Stimulated activated CD4-positive, alpha-beta T cell treated with anti-CD3 and anti-CD28 coated beads, Interleukin-2, amount 100 ng/mL, for 4 hours (primary cell): ENCODE measurements at regions not wholly inside any gene's neighbourhood (a gene's known extent, or its start where the extent isn't known, plus 50 kb on each side); places are given as distances from the start of the nearest gene placed in this dataset.
"Not testable (repeated sequence)": the region's sequence is repeated elsewhere in the genome, so short reads cannot be mapped to it uniquely, and the experiment has no call there.

Source experiments
- DNase-seq: peaks from one replicate; pipeline ENCODE4 v3.0.0-alpha.2; 2020; ENCODE audit warnings: low read depth

GRCh38 chr14:81955123-81955522, 421.5 kb upstream of the SEL1L start:
- DNase-seq = no peak

- DNase-seq = no peak
These were observed 427.1 kb upstream of the SEL1L start for GRCh38 chr14:81960781-81961180.

- no peak for DNase-seq
These were observed 430.2 kb upstream of the SEL1L start for GRCh38 chr14:81963846-81964245.

GRCh38 chr14:81970307-81970706, 436.7 kb upstream of the SEL1L start:
- no peak for DNase-seq

- DNase-seq = no peak
These were observed 438.3 kb upstream of the SEL1L start for GRCh38 chr14:81971911-81972310.

- DNase-seq = no peak
These were observed 438.9 kb upstream of the SEL1L start for GRCh38 chr14:81972601-81973000.

- no peak for DNase-seq
These were observed 440.9 kb upstream of the SEL1L start for GRCh38 chr14:81974543-81974942.

- no peak for DNase-seq
These were observed 447.1 kb upstream of the SEL1L start for GRCh38 chr14:81980601-81981306.

GRCh38 chr14:81981307-81981675, 447.6 kb upstream of the SEL1L start:
- DNase-seq = no peak

GRCh38 chr14:81982046-81982445, 448.4 kb upstream of the SEL1L start:
- no peak for DNase-seq

- DNase-seq = no peak
These were observed 452.4 kb upstream of the SEL1L start for GRCh38 chr14:81986005-81986404.

- no peak for DNase-seq
These were observed 455.6 kb upstream of the SEL1L start for GRCh38 chr14:81989211-81989610.

GRCh38 chr14:81990312-81990761, 456.7 kb upstream of the SEL1L start:
- peak; percentile 3 for DNase-seq

GRCh38 chr14:81991998-81992397, 458.3 kb upstream of the SEL1L start:
- DNase-seq = no peak

- DNase-seq = no peak
These were observed 459.8 kb upstream of the SEL1L start for GRCh38 chr14:81993432-81993831.

GRCh38 chr14:82003426-82003825, 469.8 kb upstream of the SEL1L start:
- no peak for DNase-seq

- no peak for DNase-seq
These were observed 475.4 kb upstream of the SEL1L start for GRCh38 chr14:82009076-82009475.

GRCh38 chr14:82009993-82010392, 476.3 kb upstream of the SEL1L start:
- no peak for DNase-seq

GRCh38 chr14:82011460-82011859, 477.8 kb upstream of the SEL1L start:
- no peak for DNase-seq

GRCh38 chr14:82029038-82029437, 495.4 kb upstream of the SEL1L start:
- DNase-seq = no peak

- DNase-seq = no peak
These were observed 501.7 kb upstream of the SEL1L start for GRCh38 chr14:82035397-82035796.

GRCh38 chr14:82038066-82038465, 504.4 kb upstream of the SEL1L start:
- not testable (repeated sequence) for DNase-seq

- no peak for DNase-seq
These were observed 511.7 kb upstream of the SEL1L start for GRCh38 chr14:82045339-82045738.

- DNase-seq = no peak
These were observed 513.0 kb upstream of the SEL1L start for GRCh38 chr14:82046512-82047226.
